Stimulated activated effector memory CD8-positive, alpha-beta T cell treated with anti-CD3 and anti-CD28 coated beads, Interleukin-12 subunit alpha, Interleukin-12 subunit beta, amount 100 ng/mL, for 72 hours (primary cell): ENCODE measurements at regions not wholly inside any gene's neighbourhood (a gene's known extent, or its start where the extent isn't known, plus 50 kb on each side); places are given as distances from the start of the nearest gene placed in this dataset.

Experiments used
- ATAC-seq: fragments of 150-1000 bp; cut with Tn5 transposase; 2 replicates; pipeline ENCODE4 v1.10.0; 2021
- DNase-seq, 2 donors: peaks; one replicate each; pipeline ENCODE4 v3.0.0; 2021 to 2022; ENCODE audit warnings: low spot score in 2 of 2
- H3K27ac Mint-ChIP-seq: one replicate; pipeline ENCODE4 v1.8.0; 2022; ENCODE audit warnings: mild to moderate bottlenecking, mixed read lengths
- H3K36me3 Mint-ChIP-seq: one replicate; pipeline ENCODE4 v1.8.0; 2022; ENCODE audit warnings: mild to moderate bottlenecking, mixed read lengths
- H3K4me1 Mint-ChIP-seq: one replicate; pipeline ENCODE4 v1.8.0; 2022; ENCODE audit warnings: mixed read lengths
- H3K4me3 Mint-ChIP-seq: one replicate; pipeline ENCODE4 v1.8.0; 2022; ENCODE audit warnings: mild to moderate bottlenecking, mixed read lengths
- H3K9me3 Mint-ChIP-seq: one replicate; pipeline ENCODE4 v1.8.0; 2022; ENCODE audit warnings: mixed read lengths

DNA sequence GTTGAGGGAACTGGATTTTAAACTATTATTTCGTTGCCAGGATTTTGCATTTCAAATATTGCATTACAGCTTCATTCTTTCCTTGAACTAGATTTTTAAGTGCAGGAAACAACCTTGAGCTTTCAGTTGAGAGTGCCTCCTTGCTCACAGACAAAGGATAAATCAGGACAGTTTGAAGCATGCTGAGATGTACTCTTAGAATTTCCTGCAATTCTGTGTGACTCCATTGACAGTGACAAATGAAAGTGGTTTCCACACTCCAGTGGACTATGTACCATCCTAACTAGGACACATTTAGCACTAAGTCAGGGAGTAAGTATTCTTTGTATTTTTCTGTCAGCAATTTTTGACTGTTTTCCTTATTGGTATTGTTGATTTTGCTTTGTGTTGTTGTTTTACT lies 100.0 kb upstream of the PLCXD3 start:
- H3K36me3 Mint-ChIP-seq: no peaks in the 10 kb centered on the region
- peaks cover 4% of the 10 kb centered on the region for H3K9me3 Mint-ChIP-seq
- H3K27ac Mint-ChIP-seq: no peak overlapping the region
- H3K4me3 Mint-ChIP-seq: no peak overlapping the region
- no peak for DNase-seq
- H3K4me1 Mint-ChIP-seq: no peaks in the 10 kb centered on the region
- no peak for ATAC-seq

DNA sequence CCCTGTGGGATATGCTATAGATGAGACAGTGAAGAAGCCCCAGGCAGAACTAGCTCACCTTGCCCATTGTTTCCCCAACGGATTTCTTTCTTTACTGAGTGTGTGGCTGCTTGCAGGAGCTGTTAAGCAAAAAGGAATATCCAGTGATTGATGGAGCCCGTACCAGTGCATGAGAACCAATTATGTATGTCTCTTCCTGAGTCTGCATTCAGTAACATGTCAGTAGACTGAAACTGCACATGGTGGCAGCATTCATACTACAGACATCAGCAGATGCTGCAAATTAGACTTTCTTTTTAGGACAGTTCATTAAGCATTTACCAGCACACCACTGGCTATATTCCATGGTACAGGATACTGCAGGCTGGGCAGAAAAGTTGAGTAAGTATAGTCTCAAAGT lies 90.3 kb upstream of the PLCXD3 start:
- no peaks in the 10 kb centered on the region for H3K36me3 Mint-ChIP-seq
- H3K27ac Mint-ChIP-seq: no peak overlapping the region
- peaks cover 13% of the 10 kb centered on the region for H3K9me3 Mint-ChIP-seq
- no peak for ATAC-seq
- H3K4me1 Mint-ChIP-seq: no peaks in the 10 kb centered on the region
- no peak overlapping the region for H3K4me3 Mint-ChIP-seq
- DNase-seq: no peak

DNA sequence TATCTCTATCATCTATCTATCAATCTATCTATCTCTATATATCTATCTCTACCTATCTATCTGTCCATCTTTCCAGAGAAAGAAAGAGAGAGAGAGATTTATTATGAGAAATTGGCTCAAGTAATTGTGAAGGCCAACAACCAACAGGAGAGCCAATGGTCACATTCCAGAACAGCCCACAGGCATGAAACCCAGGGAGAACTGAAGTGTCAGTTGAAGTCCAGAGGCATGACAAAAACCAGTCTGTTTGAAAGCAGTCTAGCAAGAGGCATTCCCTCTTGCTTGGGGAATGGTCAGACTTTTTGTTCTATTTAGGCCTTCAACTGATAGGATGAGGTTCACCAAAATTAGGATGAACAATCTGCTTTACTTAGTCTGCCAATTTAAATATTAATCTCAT lies 87.6 kb upstream of the PLCXD3 start:
- Mint-ChIP-seq H3K9me3 (peaks cover 13% of the 10 kb centered on the region), H3K36me3 (no peaks in the 10 kb centered on the region), H3K4me3 (no peak overlapping the region), H3K27ac (no peak overlapping the region), H3K4me1 (no peaks in the 10 kb centered on the region)
- ATAC-seq: no peak
- DNase-seq: no peak

DNA sequence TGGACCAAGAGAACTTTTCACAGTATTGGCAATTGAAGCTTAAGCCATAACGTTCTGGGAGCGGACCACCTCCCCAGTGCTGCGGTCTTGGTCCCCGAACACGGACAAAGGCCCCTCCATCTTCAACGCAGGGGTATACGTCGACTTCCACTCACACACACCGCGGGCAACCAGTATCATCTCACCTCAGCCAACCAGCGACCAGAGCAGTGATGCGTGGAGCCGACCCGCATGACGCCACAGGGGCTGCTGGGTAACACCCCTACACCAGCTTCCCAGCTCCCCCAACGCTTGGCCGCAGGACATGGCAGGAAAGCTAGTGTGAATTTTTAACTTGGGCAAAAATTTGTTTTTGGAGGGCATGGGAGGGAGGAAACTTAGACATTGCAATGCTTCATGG lies 77.3 kb upstream of the PLCXD3 start:
- ATAC-seq: no peak
- peaks cover 3% of the 10 kb centered on the region for H3K9me3 Mint-ChIP-seq

GRCh38 chr5:41575110-41575779 lies 64.8 kb upstream of the PLCXD3 start:
- no peak for DNase-seq
- Mint-ChIP-seq H3K4me1 (no peaks in the 10 kb centered on the region), H3K27ac (no peak overlapping the region), H3K9me3 (no peaks in the 10 kb centered on the region), H3K4me3 (no peak overlapping the region), H3K36me3 (no peaks in the 10 kb centered on the region)
- ATAC-seq: no peak

More for the DNA sequence above, 77.3 kb upstream of the PLCXD3 start:
- H3K4me3 Mint-ChIP-seq: no peak overlapping the region
- no peak for DNase-seq
- no peaks in the 10 kb centered on the region for H3K36me3 Mint-ChIP-seq
- H3K4me1 Mint-ChIP-seq: no peaks in the 10 kb centered on the region
- no peak overlapping the region for H3K27ac Mint-ChIP-seq

DNA sequence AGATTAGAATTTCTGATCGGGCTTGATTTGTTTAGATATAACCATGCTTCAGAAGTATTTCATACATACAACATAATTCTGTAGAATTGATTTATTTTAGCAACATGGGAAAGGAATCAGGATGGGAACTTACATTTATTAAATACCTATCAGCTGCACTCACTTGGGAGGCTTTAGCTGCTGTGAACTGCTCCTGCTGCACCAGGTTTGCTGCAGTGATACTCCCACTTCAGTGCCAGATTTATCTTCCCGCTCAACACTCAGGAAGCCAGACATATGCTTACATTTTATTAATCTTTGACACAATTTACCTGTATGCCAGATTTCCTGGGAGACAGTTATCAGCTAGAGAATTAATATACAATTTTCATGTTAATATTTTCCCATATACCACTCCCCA lies 64.0 kb upstream of the PLCXD3 start:
- ATAC-seq: no peak
- no peaks in the 10 kb centered on the region for H3K36me3 Mint-ChIP-seq
- H3K4me3 Mint-ChIP-seq: no peak overlapping the region
- no peak for DNase-seq
- no peaks in the 10 kb centered on the region for H3K4me1 Mint-ChIP-seq
- no peaks in the 10 kb centered on the region for H3K9me3 Mint-ChIP-seq
- no peak overlapping the region for H3K27ac Mint-ChIP-seq
